Gastrocnemius medialis (tissue), 4 donors: ENCODE measurements at regions not wholly inside any gene's neighbourhood (a gene's known extent, or its start where the extent isn't known, plus 50 kb on each side); places are given as distances from the start of the nearest gene placed in this dataset.

Experiments used
- ATAC-seq, 2 donors: fragments of 150-250 bp; one replicate each; pipeline ENCODE4 v1.9.1; 2016
- DNase-seq, 2 donors: peaks; one replicate each; pipeline ENCODE4 v3.0.0-alpha.2; 2019
- H3K27ac ChIP-seq, 4 donors: fragments of 200-600 bp; sonication (generic); 1 replicate in 1 of 4; 2 replicates in 3 of 4; pipeline ENCODE4 v1.5.1; 2016 to 2018; ENCODE audit warnings: mild to moderate bottlenecking in 2 of 4, moderate library complexity in 1 of 4
- H3K27me3 ChIP-seq, 3 donors: fragments of 200-600 bp; sonication (generic) in 2 of 3; 1 replicate in 1 of 3; 2 replicates in 2 of 3; pipeline versions ENCODE4 v1.5.1 to v1.6.0; 2016 to 2019; ENCODE audit warnings: mild to moderate bottlenecking in 1 of 3, moderate library complexity in 1 of 3
- H3K36me3 ChIP-seq, 2 donors: fragments of 200-600 bp; sonication (generic) in 1 of 2; one replicate each; pipeline ENCODE4 v1.5.1; 2017 to 2018
- H3K4me1 ChIP-seq, 2 donors: fragments of 200-600 bp; sonication (generic) in 1 of 2; one replicate each; pipeline ENCODE4 v1.5.1; 2016 to 2017; ENCODE audit warnings: mild to moderate bottlenecking in 2 of 2
- H3K4me3 ChIP-seq, 4 donors: fragments of 200-600 bp; sonication (generic) in 3 of 4; 1 replicate in 1 of 4; 2 replicates in 3 of 4; pipeline ENCODE4 v1.5.1; 2016 to 2019; ENCODE audit warnings: mild to moderate bottlenecking in 2 of 4
- H3K9me3 ChIP-seq, 3 donors: fragments of 200-600 bp; sonication (generic) in 2 of 3; 1 replicate in 1 of 3; 2 replicates in 2 of 3; pipeline ENCODE4 v1.5.1; 2016 to 2019
- POLR2A ChIP-seq, 2 donors: fragments of 450-650 bp; IDR thresholded peaks; one replicate each; pipeline ENCODE4 v1.6.1; 2017; ENCODE audit warnings: antibody characterized with exemption in 2 of 2, mild to moderate bottlenecking in 2 of 2, moderate library complexity in 2 of 2
- in situ Hi-C, 4 donors: fragments of 200-750 bp; cut with MboI; loops; one replicate each; pipeline versions ENCODE4 v1.15.0 to v1.8.0; 2017; ENCODE audit warnings: low sequenced_read_pairs in 4 of 4
- intact Hi-C: fragments of 100-400 bp; cut with DNase I; formaldehyde crosslinking; loops from one replicate; pipeline ENCODE4 v1.15.1; 2023; ENCODE audit warnings: low total_unique reads
- TF ChIP-seq, protein P1 (sequence below), 5 experiments: fragments of 450-650 bp in 3 of 5; fragments of 200-600 bp in 2 of 5; sonication (generic) in 2 of 5; IDR thresholded peaks in 4 of 5; conservative IDR thresholded peaks in 1 of 5; 1 replicate in 4 of 5; 2 replicates in 1 of 5; pipeline ENCODE4 v1.5.1; 2016 to 2019; ENCODE audit warnings: antibody characterized with exemption in 5 of 5, mild to moderate bottlenecking in 3 of 5, moderate library complexity in 3 of 5

DNA sequence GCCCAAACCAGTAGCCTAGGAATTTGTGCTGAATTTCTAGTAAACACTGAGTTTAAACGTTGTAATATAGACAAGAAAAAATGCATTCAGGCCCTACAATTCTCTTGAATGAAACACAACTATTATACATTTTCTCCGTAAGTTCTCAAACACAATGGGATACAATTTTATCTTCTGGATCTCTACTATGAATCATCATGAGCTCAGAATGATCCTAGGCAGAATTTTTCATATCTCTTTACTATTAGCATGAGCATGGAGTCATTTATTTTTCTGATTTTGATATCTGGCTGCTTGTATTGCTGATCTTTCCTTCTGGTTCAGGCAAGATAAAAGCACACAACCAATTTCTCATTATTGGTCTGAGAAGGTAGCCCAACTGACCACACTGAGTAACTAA, 1123.4 kb upstream of the RAG2 start:
- intact Hi-C loops, result no loop called here
- Histone ChIP-seq H3K9me3 (no peaks in the 10 kb centered on the region), H3K27ac (no peak overlapping the region), H3K4me3 (no peak overlapping the region), H3K27me3 (no peaks in the 10 kb centered on the region), H3K4me1 (no peaks in the 10 kb centered on the region), H3K36me3 (no peaks in the 10 kb centered on the region)
- TF ChIP-seq, protein P1, sequence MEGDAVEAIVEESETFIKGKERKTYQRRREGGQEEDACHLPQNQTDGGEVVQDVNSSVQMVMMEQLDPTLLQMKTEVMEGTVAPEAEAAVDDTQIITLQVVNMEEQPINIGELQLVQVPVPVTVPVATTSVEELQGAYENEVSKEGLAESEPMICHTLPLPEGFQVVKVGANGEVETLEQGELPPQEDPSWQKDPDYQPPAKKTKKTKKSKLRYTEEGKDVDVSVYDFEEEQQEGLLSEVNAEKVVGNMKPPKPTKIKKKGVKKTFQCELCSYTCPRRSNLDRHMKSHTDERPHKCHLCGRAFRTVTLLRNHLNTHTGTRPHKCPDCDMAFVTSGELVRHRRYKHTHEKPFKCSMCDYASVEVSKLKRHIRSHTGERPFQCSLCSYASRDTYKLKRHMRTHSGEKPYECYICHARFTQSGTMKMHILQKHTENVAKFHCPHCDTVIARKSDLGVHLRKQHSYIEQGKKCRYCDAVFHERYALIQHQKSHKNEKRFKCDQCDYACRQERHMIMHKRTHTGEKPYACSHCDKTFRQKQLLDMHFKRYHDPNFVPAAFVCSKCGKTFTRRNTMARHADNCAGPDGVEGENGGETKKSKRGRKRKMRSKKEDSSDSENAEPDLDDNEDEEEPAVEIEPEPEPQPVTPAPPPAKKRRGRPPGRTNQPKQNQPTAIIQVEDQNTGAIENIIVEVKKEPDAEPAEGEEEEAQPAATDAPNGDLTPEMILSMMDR (IDR thresholded peaks at IDR 0.05 in 4 of 5, conservative IDR thresholded peaks at IDR 0.05 in 1 of 5), result no peak
- no peak for TF ChIP-seq POLR2A (IDR thresholded peaks at IDR 0.05)
- in situ Hi-C loops, result no loop called here
- ATAC-seq (no peak), DNase-seq (no peak)

DNA sequence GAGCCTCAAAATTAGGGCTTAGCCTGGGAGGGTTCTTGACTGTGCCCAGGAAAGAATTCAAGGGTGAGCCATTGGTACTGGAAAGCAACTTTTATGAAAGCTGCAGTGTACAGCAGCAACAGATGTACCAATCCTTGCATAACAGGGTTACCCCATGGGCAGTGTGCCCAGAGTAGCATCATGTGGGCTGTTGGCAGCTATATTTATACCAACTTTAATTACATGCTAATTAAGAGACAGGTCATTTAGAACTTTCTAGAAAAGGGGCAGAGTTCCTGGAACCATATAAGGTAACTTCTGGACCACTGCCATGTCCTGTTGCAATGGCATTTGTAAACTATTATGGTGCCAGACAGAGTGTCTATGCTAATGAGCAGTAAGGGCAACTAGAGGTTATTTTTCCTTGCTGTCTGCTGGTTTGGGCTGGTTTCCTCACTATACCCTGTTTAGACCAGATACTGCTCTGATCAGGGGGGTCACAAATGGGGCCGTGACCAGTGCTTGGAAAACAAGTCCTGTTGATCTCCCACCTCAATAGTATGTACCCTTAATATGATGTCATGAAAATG, 1120.5 kb upstream of the RAG2 start:
- H3K27ac ChIP-seq, result no peak overlapping the region
- no peak for TF ChIP-seq POLR2A (IDR thresholded peaks at IDR 0.05)
- TF ChIP-seq, protein P1 (IDR thresholded peaks at IDR 0.05 in 4 of 5, conservative IDR thresholded peaks at IDR 0.05 in 1 of 5), result no peak
- H3K9me3 ChIP-seq, result no peaks in the 10 kb centered on the region
- in situ Hi-C loops (no loop called here), intact Hi-C loops (no loop called here)
- no peaks in the 10 kb centered on the region for H3K36me3 ChIP-seq
- no peaks in the 10 kb centered on the region for H3K27me3 ChIP-seq
- no peaks in the 10 kb centered on the region for H3K4me1 ChIP-seq
- ATAC-seq (no peak), DNase-seq (no peak)
- no peak overlapping the region for H3K4me3 ChIP-seq

DNA sequence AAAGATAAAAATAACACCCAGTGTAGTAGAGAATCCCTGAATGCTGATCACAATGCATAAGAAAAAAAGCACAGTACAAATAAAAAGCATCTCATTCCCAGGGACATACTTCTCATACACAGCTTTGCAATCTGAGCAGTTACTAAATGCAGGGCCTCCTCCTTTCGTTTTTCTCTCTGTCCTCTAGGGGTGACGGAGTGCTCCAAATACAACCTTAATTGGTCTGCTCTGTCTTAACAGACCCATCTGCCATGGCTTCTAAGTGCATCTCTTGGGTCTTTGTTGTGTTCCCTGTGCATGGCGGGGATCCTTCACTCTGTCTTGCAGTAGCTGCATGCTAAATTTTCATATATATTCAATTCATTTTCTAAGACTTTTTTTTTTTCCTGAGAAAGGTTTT, 1114.2 kb upstream of the RAG2 start:
- intact Hi-C loops, result no loop called here

DNA sequence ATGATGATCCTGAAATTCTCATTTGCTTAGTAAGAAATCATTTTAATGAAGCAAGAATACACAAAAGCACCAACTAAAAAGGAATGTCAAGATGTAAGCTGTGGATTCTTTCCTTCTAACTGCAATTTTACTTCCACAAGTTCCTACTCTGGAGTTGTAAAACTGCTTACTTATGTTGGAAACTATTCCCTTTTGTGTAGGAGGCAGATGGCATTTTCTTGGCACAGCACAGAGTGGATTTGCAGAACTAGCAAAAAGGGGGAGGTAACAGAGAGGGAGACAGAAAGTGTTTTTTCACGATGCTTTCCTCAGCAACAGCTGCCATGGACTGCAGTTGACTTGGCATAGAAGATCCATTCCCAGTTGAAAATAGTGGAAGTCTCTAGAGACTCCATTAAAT, 1112.0 kb upstream of the RAG2 start:
- no peak overlapping the region for H3K4me3 ChIP-seq
- intact Hi-C loops, result no loop called here
- TF ChIP-seq, protein P1 (IDR thresholded peaks at IDR 0.05 in 4 of 5, conservative IDR thresholded peaks at IDR 0.05 in 1 of 5), result no peak
- TF ChIP-seq POLR2A (IDR thresholded peaks at IDR 0.05), result no peak
- H3K4me1 ChIP-seq, result no peaks in the 10 kb centered on the region
- H3K36me3 ChIP-seq, result no peaks in the 10 kb centered on the region
- H3K9me3 ChIP-seq, result no peaks in the 10 kb centered on the region
- no peak for ATAC-seq
- H3K27ac ChIP-seq, result no peak overlapping the region
- in situ Hi-C loops, result no loop called here
- no peak for DNase-seq
- H3K27me3 ChIP-seq, result no peaks in the 10 kb centered on the region

More for the DNA sequence above, 1114.2 kb upstream of the RAG2 start:
- no peaks in the 10 kb centered on the region for H3K36me3 ChIP-seq
- H3K9me3 ChIP-seq, result no peaks in the 10 kb centered on the region
- H3K4me1 ChIP-seq, result no peaks in the 10 kb centered on the region
- no peak overlapping the region for H3K27ac ChIP-seq
- TF ChIP-seq, protein P1 (IDR thresholded peaks at IDR 0.05 in 4 of 5, conservative IDR thresholded peaks at IDR 0.05 in 1 of 5), result no peak
- TF ChIP-seq POLR2A (IDR thresholded peaks at IDR 0.05), result no peak
- ATAC-seq, result no peak
- in situ Hi-C loops, result no loop called here
- DNase-seq, result no peak
- H3K27me3 ChIP-seq, result no peaks in the 10 kb centered on the region
- H3K4me3 ChIP-seq, result no peak overlapping the region

DNA sequence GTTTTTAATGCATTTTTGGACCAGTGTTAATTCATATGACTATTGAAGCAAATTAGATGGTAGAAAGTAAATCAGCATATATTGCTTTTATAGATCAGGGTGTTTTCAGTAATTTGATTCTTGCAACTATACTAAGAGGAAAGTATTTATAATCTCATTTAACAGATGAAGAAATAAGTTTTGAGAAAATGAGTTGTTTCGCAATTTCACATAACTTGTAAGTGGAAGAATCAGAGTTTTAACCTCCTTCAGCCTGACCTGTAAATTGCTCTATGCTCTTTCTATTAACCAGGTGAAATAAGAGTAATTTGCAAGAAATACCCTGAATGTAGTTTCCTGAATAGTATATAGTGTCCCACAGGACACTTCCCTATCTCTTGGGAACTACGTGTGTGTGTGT, 1106.8 kb upstream of the RAG2 start:
- H3K27ac ChIP-seq, result no peak overlapping the region
- DNase-seq (no peak), ATAC-seq (no peak)
- TF ChIP-seq, protein P1 (IDR thresholded peaks at IDR 0.05 in 4 of 5, conservative IDR thresholded peaks at IDR 0.05 in 1 of 5), result no peak
- no peak for TF ChIP-seq POLR2A (IDR thresholded peaks at IDR 0.05)
- no peaks in the 10 kb centered on the region for H3K27me3 ChIP-seq
- H3K36me3 ChIP-seq, result no peaks in the 10 kb centered on the region
- intact Hi-C loops, result no loop called here
- H3K4me3 ChIP-seq, result no peak overlapping the region
- no peaks in the 10 kb centered on the region for H3K9me3 ChIP-seq
- no peaks in the 10 kb centered on the region for H3K4me1 ChIP-seq
- in situ Hi-C loops, result no loop called here
